ENCODE measurements at regions not wholly inside any gene's neighbourhood (a gene's known extent, or its start where the extent isn't known, plus 50 kb on each side); places are given as distances from the start of the nearest gene placed in this dataset.
"Not testable (repeated sequence)": the region's sequence is repeated elsewhere in the genome, so short reads cannot be mapped to it uniquely, and the experiment has no call there.

GRCh38 chr20:28602403-28603217, 2654.9 kb upstream of the DEFB115 start:
- H3K27me3 ChIP-seq; H3K36me3 ChIP-seq (replicated peaks in 1 of 2; ENCODE audit: insufficient read depth in 1 of 2, low read depth in 2 of 2); intact Hi-C loops (cut with DNase I); H3K4me1 ChIP-seq; H3K9me3 ChIP-seq: not testable (repeated sequence)
- 2 to 4% methylated on average over 43 to 55 of the region's 71 CpGs for WGBS, 2 donors
- Histone ChIP-seq H3K4me3 (peak overlapping the region; percentile 47 to 81), H3K27ac (peak overlapping the region in 3 of 4 donors; percentile 51 to 85 (median 69))
- TF ChIP-seq POLR2A (IDR thresholded peaks at IDR 0.05) = peak in 2 of 3 donors; percentile 62 to 68
- TF ChIP-seq CTCF (IDR thresholded peaks at IDR 0.05) = peak in 6 of 7 experiments; percentile 38 to 62 (median 52)
- peak; percentile 100 for ATAC-seq
- peak; percentile 73 to 93 (median 84) for DNase-seq

GRCh38 chr20:28603218-28603577, 2654.3 kb upstream of the DEFB115 start:
- WGBS, 2 donors = 71 to 72% methylated on average over 17 of the region's 17 CpGs
- DNase-seq; H3K27me3 ChIP-seq; ATAC-seq; H3K36me3 ChIP-seq (replicated peaks in 1 of 2; ENCODE audit: insufficient read depth in 1 of 2, low read depth in 2 of 2); intact Hi-C loops (cut with DNase I); H3K9me3 ChIP-seq; H3K4me1 ChIP-seq: not testable (repeated sequence)
- peak overlapping the region in 1 of 2 donors; percentile 81 for H3K4me3 ChIP-seq
- peak overlapping the region in 2 of 4 donors; percentile 69 to 85 for H3K27ac ChIP-seq

GRCh38 chr20:28616354-28616753, 2641.1 kb upstream of the DEFB115 start:
- H3K4me3 ChIP-seq = no peak overlapping the region
- H3K36me3 ChIP-seq (replicated peaks in 1 of 2; ENCODE audit: insufficient read depth in 1 of 2, low read depth in 2 of 2) = no peaks in the 10 kb centered on the region
- DNase-seq = no peak
- TF ChIP-seq POLR2A (IDR thresholded peaks at IDR 0.05) (no peak), CTCF (IDR thresholded peaks at IDR 0.05) (no peak)
- 18 to 19% methylated on average over 1 of the region's 1 CpG for WGBS, 2 donors
- H3K4me1 ChIP-seq = no peaks in the 10 kb centered on the region
- no peaks in the 10 kb centered on the region for H3K27me3 ChIP-seq
- H3K27ac ChIP-seq = no peak overlapping the region
- intact Hi-C loops (cut with DNase I) = no loop called here
- H3K9me3 ChIP-seq = peaks cover 0 to 6% (median 3%) of the 10 kb centered on the region in 3 donors
- no peak for ATAC-seq

GRCh38 chr20:28619956-28620651, 2637.4 kb upstream of the DEFB115 start:
- ATAC-seq, DNase-seq: not testable (repeated sequence)

GRCh38 chr20:28625112-28625511, 2632.4 kb upstream of the DEFB115 start:
- H3K4me3 ChIP-seq; H3K27ac ChIP-seq; ATAC-seq; H3K27me3 ChIP-seq; H3K9me3 ChIP-seq; DNase-seq; H3K4me1 ChIP-seq; intact Hi-C loops (cut with DNase I); H3K36me3 ChIP-seq (replicated peaks in 1 of 2; ENCODE audit: insufficient read depth in 1 of 2, low read depth in 2 of 2): not testable (repeated sequence)
- 20 to 27% methylated on average over 2 of the region's 2 CpGs for WGBS, 2 donors

More at GRCh38 chr20:28619956-28620651, 2637.4 kb upstream of the DEFB115 start:
- H3K4me3 ChIP-seq; intact Hi-C loops (cut with DNase I); H3K36me3 ChIP-seq (replicated peaks in 1 of 2; ENCODE audit: insufficient read depth in 1 of 2, low read depth in 2 of 2); H3K4me1 ChIP-seq; H3K27me3 ChIP-seq; H3K27ac ChIP-seq; H3K9me3 ChIP-seq: not testable (repeated sequence)
- 59 to 65% methylated on average over 18 to 20 of the region's 20 CpGs for WGBS, 2 donors

- H3K9me3 ChIP-seq; intact Hi-C loops (cut with DNase I); H3K4me1 ChIP-seq; H3K36me3 ChIP-seq (replicated peaks in 1 of 2; ENCODE audit: insufficient read depth in 1 of 2, low read depth in 2 of 2); ATAC-seq; H3K27ac ChIP-seq; DNase-seq; H3K27me3 ChIP-seq; H3K4me3 ChIP-seq: not testable (repeated sequence)
- 42 to 47% methylated on average over 2 of the region's 2 CpGs for WGBS, 2 donors
These were observed 2616.6 kb upstream of the DEFB115 start for GRCh38 chr20:28640831-28641230.

Data from body of pancreas (tissue), 4 donors.